Daoy (cell line): ENCODE measurements at regions not wholly inside any gene's neighbourhood (a gene's known extent, or its start where the extent isn't known, plus 50 kb on each side); places are given as distances from the start of the nearest gene placed in this dataset.

ENCODE experiments used
- DNase-seq: peaks from one replicate; pipeline ENCODE4 v3.0.0-alpha.2; 2015; ENCODE audit warnings: low read depth

DNA sequence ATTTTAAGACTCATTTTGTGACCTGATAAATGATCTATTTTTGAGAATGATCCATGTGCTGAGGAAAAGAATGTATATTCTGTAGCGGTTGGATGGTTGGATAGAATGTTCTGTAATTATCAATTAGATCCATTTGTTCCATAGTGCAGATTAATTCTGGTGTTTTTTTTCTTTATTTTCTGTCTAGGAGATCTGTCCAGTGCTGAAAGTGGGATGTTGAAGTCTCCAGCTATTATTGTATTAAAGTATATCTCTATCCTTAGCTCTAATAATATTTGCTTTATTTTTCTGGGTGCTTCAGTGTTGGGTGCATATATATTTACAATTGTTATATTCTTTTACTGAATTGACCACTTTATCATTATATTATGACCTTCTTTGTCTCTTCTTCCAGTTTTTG, 1344.9 kb upstream of the TENM3 start:
- DNase-seq = no peak

DNA sequence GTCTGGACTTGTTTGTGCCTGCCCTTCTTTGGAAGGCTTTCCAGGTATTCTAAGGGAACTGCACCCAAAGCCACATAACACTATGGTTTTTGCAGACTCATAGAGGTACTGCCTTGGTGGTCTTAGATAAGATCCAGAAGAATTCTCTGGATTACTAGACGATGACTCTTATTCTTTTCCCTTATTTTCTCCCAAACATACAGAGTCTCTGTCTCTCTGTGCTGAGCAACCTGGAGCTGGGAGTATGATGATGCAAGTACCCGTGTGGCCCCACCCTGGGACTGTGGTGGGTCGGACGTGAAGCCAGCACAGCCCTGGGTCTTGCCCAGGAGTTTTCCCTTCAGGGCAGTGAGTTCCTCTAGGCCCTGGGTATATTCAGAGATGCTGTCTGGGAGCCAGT, 1342.4 kb upstream of the TENM3 start:
- DNase-seq = no peak

DNA sequence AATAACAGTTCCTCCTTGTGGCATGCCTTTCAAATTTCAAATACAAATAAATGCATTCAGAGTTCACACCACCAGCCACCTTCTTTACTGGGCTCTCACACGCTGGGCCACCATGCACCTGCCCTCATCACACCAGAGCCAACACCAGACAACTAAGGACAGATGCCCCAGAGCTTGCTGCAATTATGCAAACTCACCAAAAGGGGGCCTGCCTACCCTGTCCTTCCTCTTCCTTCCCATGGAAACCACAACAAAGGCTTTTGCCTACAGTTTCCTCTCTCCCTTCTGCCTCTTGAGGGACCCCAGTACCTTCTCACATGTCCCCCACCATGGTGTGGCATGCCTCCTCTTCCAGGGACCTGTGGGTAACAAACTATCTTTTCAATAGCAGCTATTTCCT, 1333.9 kb upstream of the TENM3 start:
- peak; percentile 24 for DNase-seq

DNA sequence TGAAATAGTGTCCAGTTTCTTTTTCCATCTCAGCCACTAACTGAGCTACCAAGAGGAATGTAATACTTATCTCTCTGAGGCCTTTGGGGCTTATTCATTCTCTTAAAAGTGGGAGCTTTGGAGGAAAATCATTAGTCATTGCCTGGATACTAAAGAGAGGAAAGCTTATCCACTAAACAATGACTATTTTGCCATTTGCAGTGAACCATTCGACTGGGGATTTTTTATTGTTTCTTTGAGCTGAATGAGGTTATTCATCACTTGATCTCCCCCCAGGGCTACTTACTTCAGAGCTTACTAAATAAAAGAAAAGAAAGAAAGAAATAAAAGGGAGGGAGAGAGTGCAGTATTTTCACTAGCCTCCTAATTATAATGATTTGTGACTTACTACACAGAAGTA, 1329.5 kb upstream of the TENM3 start:
- DNase-seq = peak; percentile 63

DNA sequence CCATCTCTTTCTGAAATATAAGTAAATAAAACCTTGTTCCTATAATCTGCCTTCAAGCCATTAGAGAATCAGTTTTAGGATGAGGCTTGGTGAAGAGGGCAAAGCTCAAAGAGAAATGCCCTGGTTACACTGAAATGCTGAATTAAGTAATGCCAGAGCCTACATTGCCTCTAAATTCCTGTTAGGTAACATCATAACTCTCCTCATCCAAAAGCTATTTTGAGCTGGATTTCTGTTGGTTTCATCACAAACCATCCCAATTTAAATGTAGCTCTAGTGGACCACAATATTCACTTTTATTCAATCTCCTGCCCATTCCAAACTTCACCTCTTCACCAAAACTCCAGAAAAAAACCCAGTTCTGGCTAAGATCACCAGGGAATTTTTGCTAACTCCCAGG, 1319.7 kb upstream of the TENM3 start:
- DNase-seq = peak; percentile 12

DNA sequence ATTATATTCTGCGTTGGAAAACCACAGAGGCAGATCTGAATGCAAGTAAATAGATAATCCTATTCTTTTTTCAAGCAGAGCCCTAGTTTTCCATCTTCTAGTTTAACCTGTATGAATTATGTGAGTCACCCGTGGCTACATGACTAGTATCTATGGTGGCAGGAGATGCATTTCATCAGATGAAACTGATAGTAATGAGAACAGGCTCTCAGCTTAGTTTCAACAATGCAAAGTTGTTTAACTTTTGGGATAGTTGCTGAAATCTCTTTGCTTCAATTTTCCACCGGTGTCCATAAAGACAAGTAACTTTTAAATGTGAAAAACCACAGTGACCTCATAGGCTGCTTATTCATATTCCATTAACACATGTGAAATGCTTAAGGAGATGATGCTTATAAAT, 1317.4 kb upstream of the TENM3 start:
- DNase-seq = no peak

DNA sequence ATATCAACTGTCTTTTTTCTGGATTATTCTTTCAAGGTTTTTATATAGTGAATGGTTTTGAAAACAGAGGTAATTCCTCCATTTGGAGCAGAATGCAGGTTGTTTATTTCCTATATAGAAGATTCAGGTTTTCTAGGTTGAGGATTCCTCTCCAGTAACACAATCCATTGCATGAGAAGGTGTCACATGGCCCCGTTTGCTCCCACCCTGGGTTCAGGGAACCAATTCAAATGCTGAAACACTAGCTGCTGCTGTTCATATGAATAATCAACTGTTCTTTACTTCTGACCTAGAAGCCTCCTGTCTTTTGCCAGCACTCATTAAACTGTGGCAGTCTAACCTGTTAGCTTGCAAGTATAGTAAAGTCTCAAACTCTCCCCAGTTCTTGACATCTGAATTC, 1316.9 kb upstream of the TENM3 start:
- DNase-seq = no peak

DNA sequence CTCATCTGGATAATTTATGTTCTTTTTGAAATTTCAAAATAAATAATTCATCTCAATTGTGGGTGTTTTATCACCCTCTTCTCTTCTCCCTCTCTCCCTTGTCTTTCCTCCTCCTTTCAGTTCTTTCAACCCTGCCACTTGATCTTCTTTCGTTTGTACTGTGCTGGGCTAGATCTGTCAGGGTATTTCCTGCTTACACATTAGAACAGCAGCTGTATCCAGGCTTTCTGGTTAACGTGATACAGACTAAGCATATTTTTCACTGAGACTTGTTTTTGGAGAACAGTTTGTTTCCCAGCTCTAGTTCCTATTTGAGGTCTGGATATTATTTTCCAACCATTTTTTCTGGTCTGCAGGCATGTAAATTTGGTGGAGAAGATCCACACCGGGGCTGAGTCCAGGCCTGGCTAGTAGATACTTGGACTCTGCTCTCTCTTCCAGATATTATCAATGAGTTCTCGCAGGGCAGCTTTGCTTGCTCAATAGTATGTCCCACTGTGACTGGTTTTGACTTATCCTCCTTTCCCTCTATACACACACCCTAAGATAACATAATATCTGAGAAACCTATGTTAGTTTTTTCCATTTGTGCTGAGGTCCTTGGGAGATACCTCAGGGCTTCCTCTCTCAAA, 1310.7 kb upstream of the TENM3 start:
- no peak for DNase-seq

DNA sequence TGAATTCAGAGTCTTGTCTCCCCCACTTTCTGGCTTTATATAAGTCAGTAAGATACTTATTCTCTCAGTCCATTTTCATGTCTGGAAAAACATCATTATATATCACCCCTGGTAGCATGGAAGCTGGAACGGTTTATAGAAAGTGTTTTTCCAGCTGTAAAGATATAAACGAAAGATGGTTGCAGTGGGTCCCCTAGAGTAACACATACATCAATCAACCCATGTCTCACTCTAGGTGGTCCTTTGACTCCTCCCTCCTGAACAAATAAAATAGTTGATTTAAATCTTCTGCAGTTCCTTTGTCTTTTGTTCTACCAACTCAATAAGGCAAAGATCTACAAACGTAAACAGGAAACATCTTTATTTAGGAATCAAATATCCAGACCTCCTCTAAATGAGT, 1306.1 kb upstream of the TENM3 start:
- DNase-seq = no peak

DNA sequence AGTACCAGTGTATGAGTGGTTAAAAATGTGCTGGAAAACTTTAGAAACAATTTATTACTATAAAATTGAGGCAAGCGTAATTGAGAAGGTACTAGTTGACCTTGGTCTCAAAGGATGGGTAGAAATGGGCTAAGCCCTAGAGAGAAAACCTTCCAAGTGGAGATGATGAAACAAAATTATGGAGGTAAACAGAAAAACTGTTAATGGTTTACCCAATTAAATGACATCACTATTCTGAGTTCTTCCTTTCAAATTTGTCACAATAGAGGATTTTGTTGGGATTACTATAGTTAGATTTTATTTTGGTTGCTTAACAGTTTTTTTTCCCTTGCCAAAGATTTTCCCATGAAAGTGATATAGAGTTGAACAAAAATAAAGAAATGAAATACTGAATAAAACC, 1302.5 kb upstream of the TENM3 start:
- no peak for DNase-seq

DNA sequence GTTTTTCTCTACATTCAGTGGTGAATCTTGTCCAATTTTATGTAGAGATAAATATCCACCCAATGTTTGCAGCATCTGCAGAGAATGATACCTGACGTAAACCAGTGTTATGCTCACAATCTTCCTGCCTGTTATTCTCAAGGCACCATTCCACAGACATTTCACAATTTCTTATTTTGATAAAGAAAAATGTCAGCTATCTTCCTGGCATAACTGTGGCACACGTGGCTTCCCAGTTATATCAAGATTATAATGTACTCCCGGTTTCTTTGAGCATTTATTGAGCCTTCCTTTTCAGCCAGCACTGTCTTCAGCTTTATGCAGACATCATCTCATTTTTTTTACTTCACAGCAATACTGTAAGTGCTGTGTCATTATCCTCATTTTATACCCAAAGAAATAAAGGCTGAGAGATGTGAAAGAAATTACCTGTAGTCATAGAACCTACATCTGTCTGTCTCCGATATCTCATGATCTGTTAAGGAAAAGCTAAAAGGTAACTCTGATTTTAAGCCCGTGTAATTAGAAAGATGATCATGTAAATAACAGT, 1300.8 kb upstream of the TENM3 start:
- no peak for DNase-seq

DNA sequence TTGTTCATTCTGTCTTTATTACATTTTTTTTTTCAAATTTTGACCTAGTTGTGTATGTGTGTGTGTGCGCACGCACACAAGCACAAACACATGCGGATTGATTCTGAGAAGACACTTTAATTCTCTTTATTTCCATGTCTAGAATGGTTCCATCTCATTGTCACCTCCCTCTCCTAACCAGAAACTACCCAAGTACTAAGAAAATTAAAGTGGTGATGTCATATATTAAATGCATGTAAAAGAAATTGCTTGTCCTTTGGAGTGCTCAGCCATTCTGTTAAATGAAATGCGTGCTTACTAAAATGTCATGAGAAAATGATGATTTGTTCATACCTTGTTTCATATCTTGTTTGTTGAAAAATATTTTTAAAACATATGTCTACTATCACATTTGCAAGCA, 1297.0 kb upstream of the TENM3 start:
- no peak for DNase-seq

DNA sequence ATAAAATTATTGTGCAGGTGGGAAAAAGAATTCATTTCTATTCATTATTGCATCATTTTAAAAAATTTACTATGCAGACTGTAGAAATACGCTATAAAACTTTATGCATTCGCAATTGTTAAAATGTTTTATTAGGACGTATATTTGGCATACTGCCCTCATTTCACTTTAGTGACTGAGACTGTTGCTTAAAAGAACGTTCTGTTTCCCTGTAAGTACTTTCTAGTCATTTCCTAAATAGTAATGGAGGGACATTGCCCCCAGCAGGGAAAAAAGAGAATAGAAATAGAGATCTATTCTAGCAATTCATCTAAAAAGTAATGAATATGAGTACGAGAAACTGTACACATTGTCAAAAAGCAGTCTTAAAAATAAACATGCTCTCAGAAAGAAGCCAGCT, 1295.8 kb upstream of the TENM3 start:
- DNase-seq = no peak

DNA sequence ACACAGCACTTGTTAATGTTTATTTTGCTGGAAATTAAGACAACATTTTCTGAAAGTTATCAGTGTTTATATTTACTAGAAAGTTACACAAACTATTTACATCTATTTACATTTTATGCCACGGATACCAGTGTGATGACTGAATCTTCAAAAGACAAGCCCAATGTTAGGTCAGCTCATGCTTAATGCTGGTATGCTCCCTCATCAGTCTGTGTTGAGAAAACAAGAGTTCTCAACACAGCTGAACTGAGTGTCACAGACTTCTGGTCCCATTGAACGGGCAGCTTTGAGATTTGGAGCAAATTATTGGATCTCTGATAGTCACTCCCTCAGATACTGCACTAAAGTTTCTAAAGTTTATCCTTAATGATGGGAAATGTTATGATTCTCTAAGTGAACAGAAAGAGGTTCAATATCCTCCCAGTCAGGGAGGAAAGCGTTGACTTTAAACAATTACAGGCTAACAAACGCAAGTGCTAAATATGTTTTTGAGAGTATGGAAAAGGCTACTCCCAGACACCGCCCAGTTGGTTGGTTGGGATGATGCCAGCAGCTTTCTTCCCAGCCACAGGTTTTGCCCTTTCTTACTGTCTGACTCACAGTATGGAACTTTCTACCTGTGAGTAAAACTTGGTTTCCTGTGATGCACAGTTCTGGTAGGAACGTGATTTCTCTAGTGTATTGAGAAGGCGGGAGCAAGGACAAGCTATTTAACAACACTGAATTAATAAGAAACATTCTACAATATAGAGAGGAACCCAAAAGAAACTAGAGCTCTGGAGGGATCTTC, 1293.6 kb upstream of the TENM3 start:
- DNase-seq = peak; percentile 47

DNA sequence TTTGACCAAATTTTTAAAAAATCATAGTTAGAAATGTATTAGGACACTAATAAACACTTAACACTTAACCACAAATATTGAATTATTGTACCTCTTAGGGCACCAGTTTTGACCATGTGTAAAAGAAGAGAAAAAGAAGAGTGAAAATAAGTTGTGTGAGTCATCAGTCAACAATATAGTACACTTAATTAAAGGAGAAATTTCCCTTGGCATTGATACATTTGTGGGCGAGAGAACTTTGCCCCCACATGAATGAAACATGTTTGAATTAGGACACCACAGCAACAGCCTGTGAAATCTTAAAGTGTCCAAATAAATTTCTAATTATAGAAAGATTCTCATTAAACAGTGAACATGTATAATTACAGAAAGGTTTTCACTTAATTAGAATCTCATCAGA, 1292.8 kb upstream of the TENM3 start:
- DNase-seq = no peak

DNA sequence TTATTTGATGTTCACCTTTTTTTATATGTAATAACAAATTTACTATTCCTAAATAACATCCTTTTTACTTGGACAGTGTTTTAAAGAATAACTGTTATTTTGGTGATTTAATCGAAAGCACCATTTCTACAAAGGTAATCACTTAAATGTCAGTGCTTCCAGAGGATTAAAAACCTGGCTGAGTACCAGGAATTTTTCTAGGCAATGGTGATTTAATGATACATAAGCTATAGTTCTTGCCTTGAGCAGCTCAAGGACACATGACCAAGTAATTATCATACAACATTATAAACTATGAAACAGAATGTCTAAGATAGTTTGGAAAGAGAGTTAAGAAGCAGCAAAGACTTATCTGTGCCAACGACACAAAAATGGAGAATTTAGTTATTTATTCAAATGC, 1291.9 kb upstream of the TENM3 start:
- DNase-seq = no peak

DNA sequence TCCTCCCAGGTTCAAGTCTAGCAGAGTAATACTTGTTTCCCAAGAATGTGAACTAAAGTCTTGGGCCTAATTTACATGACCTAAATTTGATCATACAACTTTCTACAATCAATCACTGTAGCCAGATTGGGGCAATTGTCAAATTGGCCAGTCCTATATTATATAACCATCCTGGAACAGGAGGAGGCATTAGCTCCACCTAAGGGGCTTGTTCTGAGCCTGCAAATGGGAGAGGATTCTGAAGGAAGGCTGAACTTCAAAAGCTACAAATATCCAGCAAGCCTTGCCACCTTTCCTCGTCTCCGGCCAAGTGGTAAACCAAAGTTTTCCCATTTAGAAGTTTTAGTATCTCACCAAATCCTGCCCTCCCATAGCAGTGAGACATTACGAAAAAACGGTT, 1289.6 kb upstream of the TENM3 start:
- DNase-seq = no peak

DNA sequence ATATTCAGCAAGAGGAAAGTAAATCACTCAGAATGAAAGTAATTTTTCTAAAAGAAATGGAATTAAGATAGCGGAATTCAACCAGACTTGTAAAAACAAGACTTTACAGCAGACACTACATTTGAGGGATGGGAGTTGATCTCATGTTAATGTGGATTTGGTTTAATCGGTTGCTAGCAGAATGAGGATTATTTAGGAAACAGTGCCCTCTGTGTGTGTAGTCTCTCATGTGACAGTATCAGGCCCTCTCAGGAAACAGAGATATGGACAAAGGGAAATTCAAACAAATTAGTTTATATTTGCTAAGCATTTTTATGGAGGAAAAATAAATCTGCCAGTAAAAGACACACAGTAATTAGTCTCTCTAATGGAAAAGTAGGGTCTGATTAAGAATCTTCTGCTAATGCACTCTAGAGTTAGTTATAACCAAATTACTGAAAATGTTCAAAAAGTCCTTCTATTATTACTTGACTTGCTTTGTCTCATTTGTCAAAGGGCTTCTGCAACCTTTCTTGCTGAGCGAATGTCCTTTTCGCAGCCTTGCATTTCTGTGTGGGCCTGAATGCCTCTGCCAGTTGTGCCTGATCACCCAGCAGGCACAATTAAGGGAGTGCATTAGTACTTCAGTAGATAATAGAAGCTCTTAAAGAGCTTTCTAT, 1282.3 kb upstream of the TENM3 start:
- DNase-seq = no peak

DNA sequence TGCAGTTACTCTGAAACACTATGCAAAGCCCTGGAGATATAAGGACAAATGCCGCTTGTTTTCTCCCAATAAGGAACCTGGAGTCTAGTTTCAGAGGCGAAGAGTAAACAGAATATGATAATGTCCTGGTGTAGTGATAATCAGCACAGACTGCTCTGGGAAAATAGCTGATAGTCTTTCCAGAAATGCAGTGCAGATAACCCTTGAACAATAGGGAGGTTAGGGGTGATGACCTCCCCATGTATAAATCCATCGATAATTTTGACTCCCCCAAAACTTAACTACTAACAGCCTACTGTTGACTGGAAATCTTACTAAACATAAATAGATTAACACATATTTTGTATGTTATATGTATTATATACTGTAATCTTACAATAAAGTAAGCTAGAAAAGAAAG, 1280.9 kb upstream of the TENM3 start:
- DNase-seq = no peak

DNA sequence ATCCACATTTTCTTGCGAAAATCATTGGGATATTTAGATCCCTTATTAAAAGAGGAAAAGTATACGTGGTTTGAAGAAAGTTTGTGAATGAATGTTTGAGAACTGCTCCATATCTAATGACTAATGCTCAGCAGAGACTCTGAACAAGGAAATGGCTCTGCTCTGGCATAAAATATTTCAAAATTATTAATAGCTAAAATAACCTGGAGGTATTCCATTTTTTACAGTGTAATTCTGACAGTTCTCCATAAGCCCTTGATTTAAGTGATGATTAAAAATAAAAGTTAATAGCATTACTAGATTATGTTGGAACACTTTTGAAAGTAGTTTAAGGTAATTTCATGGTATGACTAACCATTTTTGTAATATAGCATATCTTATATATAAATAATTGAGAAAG, 1276.9 kb upstream of the TENM3 start:
- no peak for DNase-seq

DNA sequence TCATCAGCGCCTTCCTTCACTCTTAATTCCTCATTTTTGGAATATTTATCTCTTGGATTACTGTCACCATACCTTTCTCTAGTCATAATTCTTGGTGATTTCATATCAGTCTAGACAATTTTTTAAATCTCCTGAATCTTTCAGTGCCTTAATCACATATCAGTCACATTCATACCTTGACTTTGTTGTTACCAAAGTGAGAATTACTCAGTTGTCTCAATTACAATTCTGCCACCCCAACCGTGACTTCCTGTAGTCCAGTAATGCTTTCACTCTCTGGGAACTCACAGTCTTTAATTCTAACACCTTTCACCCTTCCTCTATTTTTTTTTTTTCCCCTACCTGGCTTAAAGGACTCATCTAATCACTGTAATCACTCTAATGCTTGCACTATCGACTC, 1275.3 kb upstream of the TENM3 start:
- no peak for DNase-seq

DNA sequence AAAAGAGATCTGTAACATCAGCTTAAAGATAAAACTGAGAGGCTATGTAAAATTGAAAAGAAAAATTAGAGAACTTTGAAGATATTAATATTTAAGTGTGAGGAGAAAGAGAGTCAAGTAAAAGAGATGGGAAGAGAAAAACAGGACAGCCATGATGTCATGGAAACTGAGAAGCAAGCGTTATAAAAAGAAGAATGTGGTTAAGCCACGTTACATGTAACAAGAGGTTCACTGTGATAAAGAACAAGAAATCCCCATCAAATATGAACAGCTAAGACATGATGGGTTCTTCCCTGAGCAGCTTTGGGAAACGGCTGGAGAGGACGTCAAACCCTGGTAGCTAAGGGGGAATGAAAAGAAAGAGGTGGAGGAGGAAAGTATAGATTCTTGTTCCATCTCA, 1269.3 kb upstream of the TENM3 start:
- DNase-seq = no peak

DNA sequence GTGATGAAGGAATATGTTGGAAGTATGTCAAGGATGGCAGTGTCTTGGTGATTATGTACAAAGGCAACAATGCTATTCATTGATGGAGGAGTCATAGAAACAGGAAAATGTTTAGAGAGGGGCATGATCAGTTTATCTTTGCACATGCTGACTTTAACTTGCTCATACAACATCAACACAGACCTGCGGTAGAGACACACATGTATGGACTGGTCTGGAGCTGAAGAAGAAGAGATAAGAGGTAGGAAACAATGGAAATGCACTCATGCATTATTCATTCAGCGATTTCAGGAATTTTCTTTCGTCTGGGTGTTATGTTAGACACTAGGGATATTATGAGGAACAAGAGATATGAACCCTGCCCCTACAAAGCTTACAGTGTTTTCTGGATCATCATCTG, 1252.3 kb upstream of the TENM3 start:
- no peak for DNase-seq
